ENCODE measurements at regions not wholly inside any gene's neighbourhood (a gene's known extent, or its start where the extent isn't known, plus 50 kb on each side); places are given as distances from the start of the nearest gene placed in this dataset.

DNA sequence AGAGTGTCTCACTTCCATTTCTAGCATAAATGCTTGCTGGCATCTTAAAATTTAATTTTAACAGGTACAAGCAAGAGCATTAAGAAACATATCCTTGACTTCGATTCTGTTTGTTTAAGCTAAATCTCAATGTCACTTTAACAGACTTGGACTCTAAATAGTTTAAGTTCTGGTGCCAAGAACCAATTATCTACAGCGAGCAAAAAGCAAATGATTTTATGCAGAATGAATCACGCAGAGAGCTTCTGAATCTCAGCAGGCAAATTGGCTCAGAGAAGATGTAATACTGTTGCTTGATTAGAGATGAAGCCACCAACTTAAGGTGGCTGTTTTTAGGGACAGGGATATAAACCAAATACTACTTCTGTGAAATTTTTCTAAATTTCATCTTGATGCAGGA, 117.0 kb upstream of the PLD5 start:
- TF ChIP-seq EZH2phosphoT487 (IDR thresholded peaks at IDR 0.05) (no peak), CTCF (IDR thresholded peaks at IDR 0.05) (no peak), EZH2 (IDR thresholded peaks at IDR 0.05) (no peak)
